ENCODE measurements at regions not wholly inside any gene's neighbourhood (a gene's known extent, or its start where the extent isn't known, plus 50 kb on each side); places are given as distances from the start of the nearest gene placed in this dataset.

GRCh38 chr5:168047669-168048111 lies 243.8 kb upstream of the WWC1 start:
- TF ChIP-seq, protein P1, sequence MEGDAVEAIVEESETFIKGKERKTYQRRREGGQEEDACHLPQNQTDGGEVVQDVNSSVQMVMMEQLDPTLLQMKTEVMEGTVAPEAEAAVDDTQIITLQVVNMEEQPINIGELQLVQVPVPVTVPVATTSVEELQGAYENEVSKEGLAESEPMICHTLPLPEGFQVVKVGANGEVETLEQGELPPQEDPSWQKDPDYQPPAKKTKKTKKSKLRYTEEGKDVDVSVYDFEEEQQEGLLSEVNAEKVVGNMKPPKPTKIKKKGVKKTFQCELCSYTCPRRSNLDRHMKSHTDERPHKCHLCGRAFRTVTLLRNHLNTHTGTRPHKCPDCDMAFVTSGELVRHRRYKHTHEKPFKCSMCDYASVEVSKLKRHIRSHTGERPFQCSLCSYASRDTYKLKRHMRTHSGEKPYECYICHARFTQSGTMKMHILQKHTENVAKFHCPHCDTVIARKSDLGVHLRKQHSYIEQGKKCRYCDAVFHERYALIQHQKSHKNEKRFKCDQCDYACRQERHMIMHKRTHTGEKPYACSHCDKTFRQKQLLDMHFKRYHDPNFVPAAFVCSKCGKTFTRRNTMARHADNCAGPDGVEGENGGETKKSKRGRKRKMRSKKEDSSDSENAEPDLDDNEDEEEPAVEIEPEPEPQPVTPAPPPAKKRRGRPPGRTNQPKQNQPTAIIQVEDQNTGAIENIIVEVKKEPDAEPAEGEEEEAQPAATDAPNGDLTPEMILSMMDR (IDR thresholded peaks at IDR 0.05; ENCODE audit: poor library complexity, severe bottlenecking): no peak
- TF ChIP-seq POLR2AphosphoS5 (IDR thresholded peaks at IDR 0.05) (no peak), EP300 (conservative IDR thresholded peaks at IDR 0.05; ENCODE audit: poor library complexity, severe bottlenecking) (no peak), EZH2 (IDR thresholded peaks at IDR 0.05; ENCODE audit: borderline replicate concordance, insufficient read depth, low read length, poor library complexity, severe bottlenecking) (no peak), SMC3 (conservative IDR thresholded peaks at IDR 0.05; ENCODE audit: poor library complexity) (peak; percentile 4)
